Lower lobe of right lung (tissue), 2 donors: ENCODE measurements at regions not wholly inside any gene's neighbourhood (a gene's known extent, or its start where the extent isn't known, plus 50 kb on each side); places are given as distances from the start of the nearest gene placed in this dataset.
"Not testable (repeated sequence)": the region's sequence is repeated elsewhere in the genome, so short reads cannot be mapped to it uniquely, and the experiment has no call there.

Experiments used
- ATAC-seq, 2 donors: fragments of 200-7000 bp; cut with Tn5 transposase; one replicate each; pipeline ENCODE4 v1.9.1; 2020 to 2022; ENCODE audit warnings: mild to moderate bottlenecking in 2 of 2, moderate library complexity in 2 of 2
- DNase-seq: peaks from one replicate; pipeline ENCODE4 v3.0.0-alpha.2; 2020
- H3K27ac ChIP-seq: fragments of 200-600 bp; one replicate; pipeline ENCODE4 v1.8.0; 2022
- H3K27me3 ChIP-seq: fragments of 200-600 bp; one replicate; pipeline ENCODE4 v1.8.0; 2022; ENCODE audit warnings: low read depth
- H3K36me3 ChIP-seq: fragments of 200-600 bp; one replicate; pipeline ENCODE4 v1.8.0; 2022; ENCODE audit warnings: mild to moderate bottlenecking
- H3K4me1 ChIP-seq: fragments of 200-600 bp; one replicate; pipeline ENCODE4 v1.8.0; 2022
- H3K4me3 ChIP-seq: fragments of 200-600 bp; one replicate; pipeline ENCODE4 v1.8.0; 2022; ENCODE audit warnings: mild to moderate bottlenecking
- H3K9me3 ChIP-seq: fragments of 200-600 bp; one replicate; pipeline ENCODE4 v1.8.0; 2022
- intact Hi-C: fragments of 100-400 bp; cut with DNase I; formaldehyde crosslinking; loops from one replicate; pipeline ENCODE4 v1.11.0; 2022
- TF ChIP-seq, protein P1 (sequence below): fragments of 200-600 bp; IDR thresholded peaks from one replicate; pipeline ENCODE4 v1.8.0; 2022; ENCODE audit warnings: antibody characterized with exemption, mild to moderate bottlenecking
- donor health status: DM: no; HTN: yes; CAD: no; lungs with severe emphysema.

DNA sequence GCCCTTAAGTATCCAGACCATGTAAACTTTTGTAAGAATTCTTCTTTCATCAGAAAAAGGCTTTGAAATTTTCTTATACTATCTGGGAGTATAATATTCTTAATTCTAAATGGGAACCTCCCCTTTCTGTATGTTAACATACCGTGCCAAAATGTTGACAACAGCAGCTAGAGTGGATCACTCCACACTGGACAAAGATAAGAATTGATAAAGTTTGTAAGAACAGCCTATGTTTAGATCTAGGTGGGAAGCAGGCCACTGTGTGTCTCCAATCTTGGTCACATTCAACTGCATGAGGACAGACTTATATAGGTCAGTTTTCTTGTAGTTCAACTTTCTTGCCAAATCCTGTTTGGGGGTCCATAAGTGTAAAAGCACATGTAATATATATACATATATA is 235.7 kb downstream of the RPIA start:
- no peak overlapping the region for H3K27ac ChIP-seq
- H3K27me3 ChIP-seq: no peaks in the 10 kb centered on the region
- H3K4me3 ChIP-seq: no peak overlapping the region
- no peaks in the 10 kb centered on the region for H3K4me1 ChIP-seq
- no peak for ATAC-seq
- TF ChIP-seq, protein P1, sequence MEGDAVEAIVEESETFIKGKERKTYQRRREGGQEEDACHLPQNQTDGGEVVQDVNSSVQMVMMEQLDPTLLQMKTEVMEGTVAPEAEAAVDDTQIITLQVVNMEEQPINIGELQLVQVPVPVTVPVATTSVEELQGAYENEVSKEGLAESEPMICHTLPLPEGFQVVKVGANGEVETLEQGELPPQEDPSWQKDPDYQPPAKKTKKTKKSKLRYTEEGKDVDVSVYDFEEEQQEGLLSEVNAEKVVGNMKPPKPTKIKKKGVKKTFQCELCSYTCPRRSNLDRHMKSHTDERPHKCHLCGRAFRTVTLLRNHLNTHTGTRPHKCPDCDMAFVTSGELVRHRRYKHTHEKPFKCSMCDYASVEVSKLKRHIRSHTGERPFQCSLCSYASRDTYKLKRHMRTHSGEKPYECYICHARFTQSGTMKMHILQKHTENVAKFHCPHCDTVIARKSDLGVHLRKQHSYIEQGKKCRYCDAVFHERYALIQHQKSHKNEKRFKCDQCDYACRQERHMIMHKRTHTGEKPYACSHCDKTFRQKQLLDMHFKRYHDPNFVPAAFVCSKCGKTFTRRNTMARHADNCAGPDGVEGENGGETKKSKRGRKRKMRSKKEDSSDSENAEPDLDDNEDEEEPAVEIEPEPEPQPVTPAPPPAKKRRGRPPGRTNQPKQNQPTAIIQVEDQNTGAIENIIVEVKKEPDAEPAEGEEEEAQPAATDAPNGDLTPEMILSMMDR: no peak
- intact Hi-C loops: no loop called here
- DNase-seq: no peak
- H3K9me3 ChIP-seq: no peaks in the 10 kb centered on the region
- H3K36me3 ChIP-seq: no peaks in the 10 kb centered on the region

- intact Hi-C loops: no loop called here
- no peak overlapping the region for H3K4me3 ChIP-seq
- H3K27me3 ChIP-seq: no peaks in the 10 kb centered on the region
- no peaks in the 10 kb centered on the region for H3K36me3 ChIP-seq
- ATAC-seq (no peak), DNase-seq (no peak)
- no peaks in the 10 kb centered on the region for H3K9me3 ChIP-seq
- TF ChIP-seq, protein P1: no peak
- H3K27ac ChIP-seq: no peak overlapping the region
- H3K4me1 ChIP-seq: no peaks in the 10 kb centered on the region
Observed at GRCh38 chr2:88930659-88931058, 239.2 kb downstream of the RPIA start.

- ATAC-seq (no peak), DNase-seq (no peak)
- H3K4me3 ChIP-seq: no peak overlapping the region
Observed at GRCh38 chr2:88932686-88933085, 241.2 kb downstream of the RPIA start.

DNA sequence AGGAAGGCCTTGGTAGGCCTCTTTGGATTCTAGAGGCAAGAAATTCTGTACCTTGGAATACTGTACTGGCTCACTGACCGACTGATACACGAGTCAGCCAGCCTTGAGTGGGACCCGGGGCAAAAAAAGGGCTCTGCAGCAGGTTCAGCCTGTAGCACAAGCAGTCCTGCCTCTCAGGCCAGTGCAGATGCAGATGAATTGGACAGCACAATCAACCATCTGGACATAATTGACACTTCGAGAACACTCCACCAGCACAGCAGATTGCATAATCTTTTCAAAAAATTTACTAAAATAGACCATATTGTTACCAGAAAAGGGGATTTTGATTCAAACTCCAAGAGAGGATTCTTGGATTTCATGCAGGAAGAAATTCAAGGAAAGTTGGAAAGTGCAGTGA is 241.6 kb downstream of the RPIA start:
- intact Hi-C loops: no loop called here
- Histone ChIP-seq H3K9me3 (no peaks in the 10 kb centered on the region), H3K36me3 (no peaks in the 10 kb centered on the region), H3K27ac (no peak overlapping the region), H3K27me3 (no peaks in the 10 kb centered on the region), H3K4me1 (no peaks in the 10 kb centered on the region), H3K4me3 (no peak overlapping the region)
- ATAC-seq: no peak
- DNase-seq: no peak
- TF ChIP-seq, protein P1: no peak

More at GRCh38 chr2:88932686-88933085, 241.2 kb downstream of the RPIA start:
- Histone ChIP-seq H3K36me3 (no peaks in the 10 kb centered on the region), H3K4me1 (no peaks in the 10 kb centered on the region), H3K9me3 (no peaks in the 10 kb centered on the region), H3K27me3 (no peaks in the 10 kb centered on the region), H3K27ac (no peak overlapping the region)
- intact Hi-C loops: no loop called here
- TF ChIP-seq, protein P1: no peak

DNA sequence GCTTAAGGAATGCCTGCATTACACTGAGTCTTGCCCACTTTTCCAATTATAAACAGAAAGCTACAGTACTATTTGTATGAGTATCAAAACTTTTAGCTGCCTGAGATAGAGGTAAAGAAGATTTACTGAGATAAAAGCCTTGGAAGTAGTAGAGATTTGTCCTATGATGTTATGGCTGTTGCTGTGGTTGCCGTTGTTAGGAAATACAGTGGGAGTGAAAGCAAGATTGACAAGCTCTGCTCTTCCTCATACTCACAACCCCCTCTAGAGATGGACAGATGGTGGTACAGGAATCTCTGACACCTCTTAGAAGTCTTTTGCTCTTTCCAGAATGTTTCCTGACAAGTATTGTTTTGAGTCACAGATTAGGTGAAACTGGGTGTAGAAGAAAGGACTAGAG is 242.5 kb downstream of the RPIA start:
- Histone ChIP-seq H3K27me3 (no peaks in the 10 kb centered on the region), H3K36me3 (no peaks in the 10 kb centered on the region), H3K9me3 (no peaks in the 10 kb centered on the region), H3K4me3 (no peak overlapping the region), H3K4me1 (no peaks in the 10 kb centered on the region), H3K27ac (no peak overlapping the region)
- intact Hi-C loops: no loop called here
- TF ChIP-seq, protein P1: no peak
- DNase-seq: no peak
- no peak for ATAC-seq

DNA sequence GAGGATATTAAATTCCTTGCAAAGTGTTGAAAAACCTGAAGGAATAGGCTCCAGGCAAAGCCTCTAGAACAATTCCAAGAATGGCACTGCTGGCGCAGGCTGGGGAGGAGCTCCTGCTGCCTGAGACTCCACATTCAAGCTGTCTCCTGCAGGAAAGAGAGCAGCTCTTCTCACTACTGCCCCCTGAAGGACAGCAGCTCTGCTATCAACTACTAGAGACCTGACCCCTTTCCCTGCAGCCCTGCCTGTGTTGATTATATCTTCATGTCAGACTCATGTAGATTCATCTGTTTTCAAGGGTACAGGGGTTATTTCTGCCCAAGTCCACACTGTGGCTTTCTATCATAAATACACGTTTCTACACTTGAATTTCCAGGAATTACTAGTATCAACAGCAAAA is 249.7 kb downstream of the RPIA start:
- H3K9me3 ChIP-seq, DNase-seq, H3K4me3 ChIP-seq, H3K27ac ChIP-seq, ATAC-seq, H3K4me1 ChIP-seq, H3K27me3 ChIP-seq, H3K36me3 ChIP-seq, intact Hi-C loops: not testable (repeated sequence)
- TF ChIP-seq, protein P1: peak; percentile 30
